C4-2B (cell line): ENCODE measurements at regions not wholly inside any gene's neighbourhood (a gene's known extent, or its start where the extent isn't known, plus 50 kb on each side); places are given as distances from the start of the nearest gene placed in this dataset.

Source experiments
- H3K27ac ChIP-seq: fragments of 450-650 bp; 2 replicates; pipeline ENCODE4 v1.5.1; 2017
- ZFX ChIP-seq: fragments of 450-650 bp; IDR thresholded peaks from 2 replicates; pipeline ENCODE4 v1.6.1; 2017
- TF ChIP-seq, protein P1 (sequence below): fragments of 450-650 bp; conservative IDR thresholded peaks from 2 replicates; pipeline ENCODE4 v1.5.1; 2017; ENCODE audit warnings: mild to moderate bottlenecking

GRCh38 chr3:35946121-35946853 is 307.0 kb downstream of the ARPP21 start:
- no peak for TF ChIP-seq ZFX
- TF ChIP-seq, protein P1, sequence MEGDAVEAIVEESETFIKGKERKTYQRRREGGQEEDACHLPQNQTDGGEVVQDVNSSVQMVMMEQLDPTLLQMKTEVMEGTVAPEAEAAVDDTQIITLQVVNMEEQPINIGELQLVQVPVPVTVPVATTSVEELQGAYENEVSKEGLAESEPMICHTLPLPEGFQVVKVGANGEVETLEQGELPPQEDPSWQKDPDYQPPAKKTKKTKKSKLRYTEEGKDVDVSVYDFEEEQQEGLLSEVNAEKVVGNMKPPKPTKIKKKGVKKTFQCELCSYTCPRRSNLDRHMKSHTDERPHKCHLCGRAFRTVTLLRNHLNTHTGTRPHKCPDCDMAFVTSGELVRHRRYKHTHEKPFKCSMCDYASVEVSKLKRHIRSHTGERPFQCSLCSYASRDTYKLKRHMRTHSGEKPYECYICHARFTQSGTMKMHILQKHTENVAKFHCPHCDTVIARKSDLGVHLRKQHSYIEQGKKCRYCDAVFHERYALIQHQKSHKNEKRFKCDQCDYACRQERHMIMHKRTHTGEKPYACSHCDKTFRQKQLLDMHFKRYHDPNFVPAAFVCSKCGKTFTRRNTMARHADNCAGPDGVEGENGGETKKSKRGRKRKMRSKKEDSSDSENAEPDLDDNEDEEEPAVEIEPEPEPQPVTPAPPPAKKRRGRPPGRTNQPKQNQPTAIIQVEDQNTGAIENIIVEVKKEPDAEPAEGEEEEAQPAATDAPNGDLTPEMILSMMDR, result peak; percentile 46
- no peak overlapping the region for H3K27ac ChIP-seq

GRCh38 chr3:35946854-35947515 is 307.7 kb downstream of the ARPP21 start:
- H3K27ac ChIP-seq, result no peak overlapping the region
- TF ChIP-seq, protein P1, result peak; percentile 25
- TF ChIP-seq ZFX, result no peak

- TF ChIP-seq, protein P1, result no peak
- no peak for TF ChIP-seq ZFX
- H3K27ac ChIP-seq, result no peak overlapping the region
Observed at GRCh38 chr3:35950021-35950420, 310.7 kb downstream of the ARPP21 start.

DNA sequence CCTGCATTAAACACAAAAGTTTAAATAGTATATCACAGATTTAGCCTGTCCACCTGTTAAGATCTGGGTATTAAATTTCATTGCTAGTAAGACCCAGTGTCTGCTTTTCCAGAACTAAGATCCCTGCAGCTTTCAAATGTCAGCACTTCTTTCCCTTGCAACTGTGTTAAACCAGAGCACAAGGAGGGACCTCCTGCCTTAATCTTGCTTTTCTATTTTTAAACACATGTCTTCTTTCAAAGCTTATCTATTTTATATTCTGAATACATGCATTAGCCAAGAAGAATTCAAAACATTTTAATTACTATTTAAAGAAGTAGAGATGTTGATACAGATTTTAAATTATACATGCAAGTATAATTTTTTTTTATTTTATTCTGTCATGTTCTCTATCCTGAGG is 315.1 kb downstream of the ARPP21 start:
- TF ChIP-seq, protein P1, result no peak
- no peak for TF ChIP-seq ZFX
- H3K27ac ChIP-seq, result no peak overlapping the region

GRCh38 chr3:35965908-35966307 is 326.6 kb downstream of the ARPP21 start:
- TF ChIP-seq ZFX, result no peak
- TF ChIP-seq, protein P1, result peak; percentile 68
- H3K27ac ChIP-seq, result no peak overlapping the region

GRCh38 chr3:35966629-35967464 is 327.5 kb downstream of the ARPP21 start:
- no peak overlapping the region for H3K27ac ChIP-seq
- TF ChIP-seq, protein P1, result no peak
- no peak for TF ChIP-seq ZFX
